Stimulated activated naive CD8-positive, alpha-beta T cell treated with anti-CD3 and anti-CD28 coated beads, Interleukin-15, Interleukin-2, amounts not matched to agents 100 ng/mL and 50 ng/mL, for 24 hours (primary cell): ENCODE measurements at regions not wholly inside any gene's neighbourhood (a gene's known extent, or its start where the extent isn't known, plus 50 kb on each side); places are given as distances from the start of the nearest gene placed in this dataset.

Experiments
- H3K27ac Mint-ChIP-seq: one replicate; pipeline ENCODE4 v1.8.0; 2021; ENCODE audit warnings: mild to moderate bottlenecking, mixed read lengths
- H3K27me3 Mint-ChIP-seq: one replicate; pipeline ENCODE4 v1.8.0; 2021; ENCODE audit warnings: mixed read lengths
- H3K36me3 Mint-ChIP-seq: one replicate; pipeline ENCODE4 v1.8.0; 2021; ENCODE audit warnings: low read depth, mixed read lengths
- H3K4me1 Mint-ChIP-seq: one replicate; pipeline ENCODE4 v1.8.0; 2021; ENCODE audit warnings: low read depth, mixed read lengths
- H3K4me3 Mint-ChIP-seq: one replicate; pipeline ENCODE4 v1.8.0; 2021; ENCODE audit warnings: mild to moderate bottlenecking, mixed read lengths
- H3K9me3 Mint-ChIP-seq: one replicate; pipeline ENCODE4 v1.8.0; 2021; ENCODE audit warnings: mixed read lengths

- H3K4me1 Mint-ChIP-seq: no peaks in the 10 kb centered on the region
- H3K9me3 Mint-ChIP-seq: peaks cover 7% of the 10 kb centered on the region
- peaks cover 10% of the 10 kb centered on the region for H3K27me3 Mint-ChIP-seq
- no peaks in the 10 kb centered on the region for H3K36me3 Mint-ChIP-seq
- no peak overlapping the region for H3K27ac Mint-ChIP-seq
- no peak overlapping the region for H3K4me3 Mint-ChIP-seq
Observed at GRCh38 chr5:112637343-112637742, 100.3 kb upstream of the APC start.

- Mint-ChIP-seq H3K27me3 (peaks cover 3% of the 10 kb centered on the region), H3K4me1 (no peaks in the 10 kb centered on the region), H3K9me3 (no peaks in the 10 kb centered on the region), H3K36me3 (no peaks in the 10 kb centered on the region), H3K27ac (no peak overlapping the region), H3K4me3 (no peak overlapping the region)
Observed at GRCh38 chr5:112640546-112640945, 97.1 kb upstream of the APC start.

DNA sequence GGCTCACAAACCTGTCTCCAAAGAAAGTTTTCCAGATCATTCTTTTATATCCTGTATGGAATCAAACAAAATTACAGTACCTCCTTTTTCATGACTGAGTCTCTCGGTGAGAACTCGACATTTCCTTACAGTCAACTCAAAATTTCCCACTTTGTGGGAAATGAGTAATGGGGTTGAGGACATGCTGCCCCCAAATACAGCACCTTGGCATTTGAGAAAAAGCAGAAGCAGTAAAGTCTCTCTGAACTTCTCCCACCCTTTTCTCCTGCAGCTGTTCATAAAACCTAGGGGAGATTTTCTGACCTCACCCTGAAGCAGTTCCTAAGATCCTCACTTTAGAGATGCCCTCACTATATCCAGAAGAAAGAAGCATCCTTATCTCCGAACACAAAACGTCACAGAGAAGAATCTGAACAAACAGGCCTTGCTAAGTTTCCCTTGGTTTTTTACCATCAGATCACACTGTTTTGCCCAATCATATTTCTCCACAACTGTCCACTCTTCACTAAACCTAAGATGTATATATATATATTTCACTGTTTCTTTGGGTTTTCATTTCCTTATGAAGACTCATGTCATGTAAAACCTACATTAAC, 96.1 kb upstream of the APC start:
- Mint-ChIP-seq H3K36me3 (no peaks in the 10 kb centered on the region), H3K27me3 (peaks cover 3% of the 10 kb centered on the region), H3K9me3 (no peaks in the 10 kb centered on the region), H3K4me3 (no peak overlapping the region), H3K4me1 (no peaks in the 10 kb centered on the region), H3K27ac (no peak overlapping the region)

- no peak overlapping the region for H3K4me3 Mint-ChIP-seq
- H3K27ac Mint-ChIP-seq: no peak overlapping the region
- H3K9me3 Mint-ChIP-seq: no peaks in the 10 kb centered on the region
- no peaks in the 10 kb centered on the region for H3K36me3 Mint-ChIP-seq
- H3K4me1 Mint-ChIP-seq: no peaks in the 10 kb centered on the region
- H3K27me3 Mint-ChIP-seq: peaks cover 3% of the 10 kb centered on the region
Observed at GRCh38 chr5:112642885-112643284, 94.8 kb upstream of the APC start.

DNA sequence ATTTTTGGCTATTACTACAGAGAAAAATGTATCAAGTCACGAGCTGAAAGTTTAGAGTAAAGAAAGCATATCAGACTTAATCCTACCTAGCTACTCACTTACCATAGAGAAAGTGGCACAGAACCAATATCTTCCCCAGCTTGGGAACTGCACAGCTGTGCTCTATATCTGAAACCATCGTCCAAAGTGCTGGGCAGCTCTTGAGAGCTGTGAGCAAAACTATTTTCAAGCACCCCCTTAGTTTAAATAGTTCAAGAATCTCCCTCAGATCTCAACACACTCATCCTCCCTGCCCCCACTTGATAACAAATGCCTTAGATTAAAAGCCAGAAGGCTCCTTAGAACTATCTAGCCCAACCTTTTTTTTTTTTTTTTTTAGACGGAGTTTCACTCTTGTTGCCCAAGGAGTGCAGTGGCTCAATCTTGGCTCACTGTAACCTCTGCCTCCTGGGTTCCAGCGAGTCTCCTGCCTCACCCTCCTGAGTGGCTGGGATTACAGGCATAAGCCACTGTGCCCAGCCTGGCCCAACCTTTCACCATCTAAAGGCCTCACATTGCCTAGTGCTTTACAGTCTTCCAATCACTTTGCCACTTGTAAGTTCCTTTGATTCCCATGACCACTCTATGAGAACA, 94.2 kb upstream of the APC start:
- H3K4me3 Mint-ChIP-seq: no peak overlapping the region
- H3K27ac Mint-ChIP-seq: no peak overlapping the region
- H3K4me1 Mint-ChIP-seq: no peaks in the 10 kb centered on the region
- no peaks in the 10 kb centered on the region for H3K36me3 Mint-ChIP-seq
- peaks cover 7% of the 10 kb centered on the region for H3K27me3 Mint-ChIP-seq
- H3K9me3 Mint-ChIP-seq: no peaks in the 10 kb centered on the region

GRCh38 chr5:112646139-112646936, 91.3 kb upstream of the APC start:
- H3K4me1 Mint-ChIP-seq: no peaks in the 10 kb centered on the region
- H3K4me3 Mint-ChIP-seq: no peak overlapping the region

GRCh38 chr5:112647428-112647827, 90.3 kb upstream of the APC start:
- Mint-ChIP-seq H3K27me3 (peaks cover 7% of the 10 kb centered on the region), H3K36me3 (no peaks in the 10 kb centered on the region), H3K9me3 (no peaks in the 10 kb centered on the region), H3K4me3 (no peak overlapping the region), H3K4me1 (no peaks in the 10 kb centered on the region), H3K27ac (no peak overlapping the region)

More at GRCh38 chr5:112646139-112646936, 91.3 kb upstream of the APC start:
- no peaks in the 10 kb centered on the region for H3K9me3 Mint-ChIP-seq
- H3K27ac Mint-ChIP-seq: no peak overlapping the region
- H3K27me3 Mint-ChIP-seq: peaks cover 7% of the 10 kb centered on the region
- no peaks in the 10 kb centered on the region for H3K36me3 Mint-ChIP-seq

- peaks cover 7% of the 10 kb centered on the region for H3K27me3 Mint-ChIP-seq
- no peak overlapping the region for H3K4me3 Mint-ChIP-seq
- no peaks in the 10 kb centered on the region for H3K4me1 Mint-ChIP-seq
- no peak overlapping the region for H3K27ac Mint-ChIP-seq
- no peaks in the 10 kb centered on the region for H3K9me3 Mint-ChIP-seq
- no peaks in the 10 kb centered on the region for H3K36me3 Mint-ChIP-seq
Observed at GRCh38 chr5:112648264-112648663, 89.4 kb upstream of the APC start.

GRCh38 chr5:112649882-112650281, 87.8 kb upstream of the APC start:
- Mint-ChIP-seq H3K4me1 (no peaks in the 10 kb centered on the region), H3K27me3 (peaks cover 17% of the 10 kb centered on the region), H3K27ac (no peak overlapping the region), H3K36me3 (no peaks in the 10 kb centered on the region), H3K9me3 (no peaks in the 10 kb centered on the region), H3K4me3 (no peak overlapping the region)

DNA sequence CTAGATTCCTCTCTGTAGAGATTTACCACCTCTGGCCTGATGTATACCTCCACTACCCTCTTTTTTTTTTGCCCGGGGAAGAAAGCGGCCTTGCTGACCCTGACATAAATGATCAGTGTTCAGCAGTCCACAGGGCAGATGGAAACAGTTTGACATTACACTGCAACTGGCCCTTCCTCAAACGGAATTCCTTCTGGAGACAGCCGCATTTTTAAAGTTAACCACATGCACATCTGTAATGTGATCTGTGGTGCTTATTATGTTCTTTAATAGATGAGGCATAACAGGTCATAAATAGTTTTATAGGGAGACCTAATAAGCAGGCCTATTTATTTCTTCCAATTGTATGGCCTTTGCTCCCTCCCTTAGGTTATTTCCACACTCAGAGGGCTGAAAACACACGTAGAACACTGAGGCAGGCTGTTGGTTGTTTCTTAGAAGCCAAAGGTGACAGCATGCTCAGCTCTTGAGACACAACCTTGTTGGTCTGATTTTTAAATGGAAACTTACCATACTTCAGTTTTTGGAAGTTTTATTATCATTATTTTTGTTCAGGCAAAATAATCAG, 84.0 kb upstream of the APC start:
- no peaks in the 10 kb centered on the region for H3K4me1 Mint-ChIP-seq
- H3K36me3 Mint-ChIP-seq: no peaks in the 10 kb centered on the region
- no peak overlapping the region for H3K27ac Mint-ChIP-seq
- H3K9me3 Mint-ChIP-seq: peaks cover 3% of the 10 kb centered on the region
- H3K27me3 Mint-ChIP-seq: peaks cover 16% of the 10 kb centered on the region
- H3K4me3 Mint-ChIP-seq: no peak overlapping the region

DNA sequence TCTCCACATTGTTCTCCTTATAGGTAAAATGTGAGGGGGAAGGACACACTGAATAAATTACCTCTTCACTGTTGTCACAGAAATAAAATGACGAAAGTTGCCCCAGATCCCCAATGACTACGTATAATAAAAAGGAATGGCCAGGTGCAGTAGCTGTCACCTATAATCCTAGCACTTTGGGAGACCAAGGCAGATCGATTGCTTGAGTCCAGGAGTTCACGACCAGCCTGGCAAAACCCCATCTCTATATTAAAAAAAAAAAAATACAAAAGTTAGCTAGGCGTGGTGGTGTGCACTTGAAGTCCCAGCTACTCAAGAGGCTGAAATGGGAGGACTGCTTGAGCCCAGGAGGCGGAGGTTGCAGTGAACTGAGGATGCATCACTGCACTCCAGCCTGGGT, 82.2 kb upstream of the APC start:
- peaks cover 11% of the 10 kb centered on the region for H3K9me3 Mint-ChIP-seq
- H3K4me1 Mint-ChIP-seq: no peaks in the 10 kb centered on the region
- no peaks in the 10 kb centered on the region for H3K36me3 Mint-ChIP-seq
- no peak overlapping the region for H3K4me3 Mint-ChIP-seq
- no peak overlapping the region for H3K27ac Mint-ChIP-seq
- H3K27me3 Mint-ChIP-seq: peaks cover 19% of the 10 kb centered on the region

DNA sequence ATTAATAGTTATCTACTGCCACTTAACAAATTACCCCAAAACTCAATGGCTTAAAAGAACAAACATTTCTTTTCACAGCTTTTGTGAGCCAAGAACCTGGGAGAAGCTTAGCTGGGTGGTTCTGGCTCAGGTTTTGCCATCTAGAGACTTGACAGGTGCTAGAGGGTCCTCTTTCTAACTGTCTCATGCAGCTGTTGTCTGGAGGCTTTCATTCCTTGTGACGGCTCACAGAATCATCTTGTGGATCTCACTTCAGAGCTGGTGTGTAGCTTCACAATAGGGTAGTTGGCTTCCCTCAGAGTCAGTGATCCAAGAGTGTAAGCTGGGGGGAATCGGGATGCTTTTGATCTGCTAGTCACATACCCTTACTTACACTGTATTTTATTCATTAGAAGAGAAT, 81.2 kb upstream of the APC start:
- peaks cover 12% of the 10 kb centered on the region for H3K9me3 Mint-ChIP-seq
- no peak overlapping the region for H3K27ac Mint-ChIP-seq
- no peaks in the 10 kb centered on the region for H3K36me3 Mint-ChIP-seq
- H3K4me1 Mint-ChIP-seq: no peaks in the 10 kb centered on the region
- peaks cover 23% of the 10 kb centered on the region for H3K27me3 Mint-ChIP-seq
- no peak overlapping the region for H3K4me3 Mint-ChIP-seq

- no peaks in the 10 kb centered on the region for H3K36me3 Mint-ChIP-seq
- no peak overlapping the region for H3K27ac Mint-ChIP-seq
- peaks cover 12% of the 10 kb centered on the region for H3K9me3 Mint-ChIP-seq
- H3K4me3 Mint-ChIP-seq: no peak overlapping the region
- peaks cover 23% of the 10 kb centered on the region for H3K27me3 Mint-ChIP-seq
- H3K4me1 Mint-ChIP-seq: no peaks in the 10 kb centered on the region
Observed at GRCh38 chr5:112657804-112658203, 79.9 kb upstream of the APC start.

DNA sequence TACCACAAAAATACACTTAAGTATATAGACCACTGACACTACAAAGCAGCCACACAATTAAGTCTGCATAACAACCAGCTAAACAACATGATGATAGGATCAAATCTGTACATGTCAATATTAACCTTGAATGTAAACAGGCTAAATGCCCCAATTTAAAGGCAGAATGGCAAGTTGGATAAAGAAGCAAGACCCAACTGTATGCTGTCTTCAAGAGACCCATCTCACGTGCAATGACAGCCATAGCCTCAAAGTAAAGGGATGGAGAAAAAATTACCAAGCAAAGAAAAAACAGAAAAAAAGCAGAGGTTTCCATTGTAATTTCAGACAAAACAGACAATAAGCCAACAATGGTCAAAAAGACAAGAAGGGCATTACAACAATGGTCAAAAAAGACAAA, 77.3 kb upstream of the APC start:
- Mint-ChIP-seq H3K27me3 (peaks cover 13% of the 10 kb centered on the region), H3K27ac (no peak overlapping the region), H3K4me1 (no peaks in the 10 kb centered on the region), H3K9me3 (peaks cover 12% of the 10 kb centered on the region), H3K36me3 (no peaks in the 10 kb centered on the region), H3K4me3 (no peak overlapping the region)

DNA sequence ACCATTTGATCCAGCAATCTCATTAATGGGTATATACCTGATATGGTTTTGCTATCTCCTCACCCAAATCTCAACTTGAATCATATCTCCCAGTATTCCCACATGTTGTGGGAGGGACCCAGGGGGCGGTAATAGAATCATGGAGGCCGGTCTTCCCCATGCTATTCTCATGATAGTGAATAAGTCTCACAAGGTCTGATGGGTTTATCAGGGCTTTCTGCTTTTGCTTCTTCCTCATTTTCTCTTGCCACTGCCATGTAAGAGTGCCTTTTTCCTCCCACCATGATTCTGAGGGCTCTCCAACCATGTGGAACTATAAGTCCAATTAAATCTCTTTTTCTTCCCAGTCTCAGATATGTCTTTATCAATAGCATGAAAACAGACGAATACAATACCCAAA, 74.5 kb upstream of the APC start:
- Mint-ChIP-seq H3K36me3 (no peaks in the 10 kb centered on the region), H3K4me3 (no peak overlapping the region), H3K4me1 (no peaks in the 10 kb centered on the region), H3K9me3 (peaks cover 11% of the 10 kb centered on the region), H3K27me3 (peaks cover 10% of the 10 kb centered on the region), H3K27ac (no peak overlapping the region)
